ENCODE measurements at regions not wholly inside any gene's neighbourhood (a gene's known extent, or its start where the extent isn't known, plus 50 kb on each side); places are given as distances from the start of the nearest gene placed in this dataset.
"Not testable (repeated sequence)": the region's sequence is repeated elsewhere in the genome, so short reads cannot be mapped to it uniquely, and the experiment has no call there.

DNA sequence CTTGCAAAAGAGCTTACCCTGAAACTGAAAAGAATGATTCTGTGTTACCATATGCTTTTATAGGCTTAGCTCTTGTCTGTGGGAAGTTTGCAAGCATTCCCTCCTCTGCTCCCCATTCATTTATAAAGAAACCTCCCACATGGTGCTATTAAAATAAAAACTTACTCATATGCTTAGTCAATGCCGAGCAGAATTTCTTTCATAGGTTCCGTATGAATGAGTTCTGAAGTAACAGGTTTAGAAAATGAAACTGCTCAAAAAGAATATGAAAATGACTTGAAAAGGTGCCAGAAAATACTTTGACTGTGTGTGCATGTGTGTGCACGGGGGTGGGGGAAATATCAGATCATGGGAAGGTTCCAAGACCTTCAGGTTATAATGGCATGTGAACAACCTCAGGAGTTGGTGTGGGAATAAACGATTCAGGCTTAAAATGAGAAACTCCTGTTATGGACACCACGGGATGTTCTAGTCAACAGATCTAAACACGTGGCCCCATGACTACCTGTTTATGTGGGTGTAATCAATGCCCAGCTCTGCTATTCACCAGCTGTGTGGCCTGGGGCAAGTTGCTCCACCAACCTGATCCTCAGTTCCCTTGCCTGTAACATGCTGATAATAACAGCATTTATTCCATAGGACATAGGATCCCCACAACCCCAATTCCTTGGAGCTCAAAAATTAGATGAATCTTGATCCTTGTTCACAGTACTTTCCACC is 293.7 kb upstream of the PLGLB1 start:
- not testable (repeated sequence) for DNase-seq (ENCODE audit: low spot score)

DNA sequence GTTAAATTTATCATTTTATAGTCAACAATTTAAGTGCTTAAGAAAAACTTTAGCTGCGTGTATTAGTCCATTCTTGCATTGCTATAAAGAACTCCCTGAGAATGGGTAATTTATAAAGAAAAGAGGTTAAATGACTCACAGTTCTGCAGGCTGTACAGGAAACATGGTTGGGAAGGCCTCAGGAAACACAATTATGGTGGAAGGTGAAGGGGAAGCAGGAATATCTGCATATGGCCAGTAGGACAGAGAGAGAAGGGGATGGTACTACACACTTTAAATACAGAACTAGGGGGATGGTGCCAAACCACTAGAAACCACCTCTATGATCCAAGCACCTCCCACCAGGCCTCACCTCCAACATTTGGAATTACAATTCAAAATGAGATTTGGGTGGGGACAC is 295.5 kb upstream of the PLGLB1 start:
- DNase-seq (ENCODE audit: low spot score), result not testable (repeated sequence)

DNA sequence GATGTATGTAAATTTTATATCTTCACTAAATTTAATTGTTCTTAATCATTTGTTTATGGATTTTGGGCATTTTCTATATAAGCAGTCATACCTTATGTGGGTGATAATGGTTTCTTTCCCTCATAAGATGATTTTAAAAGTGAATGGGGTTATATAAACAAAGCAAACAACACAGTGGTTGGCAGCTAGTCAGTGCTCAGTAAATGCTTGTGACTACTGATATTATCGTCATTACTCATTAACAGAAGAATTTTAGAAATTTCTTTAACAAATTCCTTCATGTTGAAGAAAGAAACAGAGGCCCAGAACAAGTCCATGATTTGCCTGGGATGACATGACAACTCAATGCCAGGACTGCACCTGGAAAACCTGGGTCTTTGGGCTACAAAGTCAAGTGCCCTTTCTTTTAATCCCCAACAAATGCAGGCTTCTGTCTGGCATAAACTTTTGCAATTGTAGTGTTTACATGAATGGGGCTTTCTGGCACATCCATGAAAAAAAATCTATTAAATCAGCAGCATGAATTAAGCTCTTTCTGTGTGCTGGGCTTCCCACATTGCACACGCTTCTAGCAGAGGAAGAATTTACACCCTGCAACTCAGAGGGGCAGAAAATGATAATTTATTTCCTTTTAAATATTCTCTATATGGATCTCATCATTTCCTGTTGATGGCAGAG is 297.3 kb upstream of the PLGLB1 start:
- DNase-seq (ENCODE audit: low spot score), result not testable (repeated sequence)

DNA sequence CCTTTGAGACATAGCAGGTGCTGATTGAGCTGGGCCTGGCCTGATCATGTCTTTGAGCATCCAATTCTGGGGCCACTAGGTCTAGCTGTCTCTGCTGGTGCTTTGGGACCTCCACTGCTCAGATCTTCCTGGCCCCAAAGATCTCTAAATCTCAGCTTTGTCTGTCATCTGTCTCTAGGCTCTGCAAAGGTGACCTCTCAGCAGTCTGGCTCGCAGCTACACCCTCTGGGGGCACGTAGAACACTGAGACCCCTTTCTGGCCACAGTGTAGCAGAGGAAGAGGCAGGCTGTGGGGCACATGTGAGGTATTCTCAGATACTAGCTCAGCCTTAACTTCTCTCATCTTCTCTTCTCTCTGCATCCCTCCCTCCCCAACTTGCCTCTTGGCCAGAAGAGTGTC is 298.1 kb upstream of the PLGLB1 start:
- DNase-seq (ENCODE audit: low spot score), result not testable (repeated sequence)

DNA sequence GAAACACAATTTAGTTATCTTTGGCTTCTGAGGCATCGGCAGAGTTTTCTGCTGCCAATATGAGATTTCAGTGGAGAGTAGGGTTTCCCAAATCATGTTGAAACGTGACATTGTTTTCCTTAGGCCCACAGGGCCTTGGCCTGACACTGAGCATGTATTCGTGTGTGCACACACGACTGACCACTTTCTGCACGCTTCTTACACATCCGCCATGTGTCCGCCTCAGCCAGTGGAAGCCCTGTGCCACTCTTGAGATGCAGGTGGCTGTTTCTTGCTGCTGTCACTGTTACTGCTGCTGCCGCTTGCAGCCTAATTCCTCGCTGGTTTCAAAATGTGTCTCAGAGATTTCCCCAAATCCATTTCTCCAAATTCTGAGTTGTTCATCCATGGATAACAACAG is 299.6 kb upstream of the PLGLB1 start:
- not testable (repeated sequence) for DNase-seq (ENCODE audit: low spot score)

DNA sequence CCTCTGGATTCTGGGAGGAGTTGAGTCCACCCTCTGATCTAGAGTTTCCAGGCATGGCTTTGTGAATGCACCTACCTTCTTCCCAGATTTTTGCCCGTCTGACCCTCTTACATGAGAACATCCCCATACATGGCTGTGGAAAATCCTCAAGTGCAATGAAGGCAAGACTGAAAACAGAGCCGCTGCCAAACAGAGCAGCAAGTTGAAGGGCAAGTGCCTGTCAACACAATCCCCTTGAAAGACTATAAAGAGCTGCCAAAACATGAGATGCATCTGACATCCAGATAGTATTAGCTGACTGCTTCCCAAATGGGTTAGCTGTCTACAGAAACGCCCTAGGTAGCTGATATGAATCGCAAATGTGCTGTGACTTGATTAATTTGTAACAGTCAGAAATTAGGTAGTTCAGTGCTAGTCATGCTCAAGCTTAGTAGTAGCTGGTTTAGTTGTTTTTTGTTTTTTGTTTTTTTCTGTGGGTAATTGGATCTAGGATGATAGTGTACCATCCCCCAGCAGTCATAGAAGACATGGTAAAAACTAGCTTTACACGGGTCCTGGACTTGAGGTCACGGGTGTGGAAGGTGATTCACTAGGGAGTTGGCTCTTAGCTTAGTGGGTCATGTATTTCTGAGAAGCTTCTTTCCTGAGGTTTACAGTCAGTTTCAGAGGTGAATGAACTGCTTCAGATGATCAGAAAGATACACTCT is 302.8 kb upstream of the PLGLB1 start:
- not testable (repeated sequence) for DNase-seq (ENCODE audit: low spot score)

DNA sequence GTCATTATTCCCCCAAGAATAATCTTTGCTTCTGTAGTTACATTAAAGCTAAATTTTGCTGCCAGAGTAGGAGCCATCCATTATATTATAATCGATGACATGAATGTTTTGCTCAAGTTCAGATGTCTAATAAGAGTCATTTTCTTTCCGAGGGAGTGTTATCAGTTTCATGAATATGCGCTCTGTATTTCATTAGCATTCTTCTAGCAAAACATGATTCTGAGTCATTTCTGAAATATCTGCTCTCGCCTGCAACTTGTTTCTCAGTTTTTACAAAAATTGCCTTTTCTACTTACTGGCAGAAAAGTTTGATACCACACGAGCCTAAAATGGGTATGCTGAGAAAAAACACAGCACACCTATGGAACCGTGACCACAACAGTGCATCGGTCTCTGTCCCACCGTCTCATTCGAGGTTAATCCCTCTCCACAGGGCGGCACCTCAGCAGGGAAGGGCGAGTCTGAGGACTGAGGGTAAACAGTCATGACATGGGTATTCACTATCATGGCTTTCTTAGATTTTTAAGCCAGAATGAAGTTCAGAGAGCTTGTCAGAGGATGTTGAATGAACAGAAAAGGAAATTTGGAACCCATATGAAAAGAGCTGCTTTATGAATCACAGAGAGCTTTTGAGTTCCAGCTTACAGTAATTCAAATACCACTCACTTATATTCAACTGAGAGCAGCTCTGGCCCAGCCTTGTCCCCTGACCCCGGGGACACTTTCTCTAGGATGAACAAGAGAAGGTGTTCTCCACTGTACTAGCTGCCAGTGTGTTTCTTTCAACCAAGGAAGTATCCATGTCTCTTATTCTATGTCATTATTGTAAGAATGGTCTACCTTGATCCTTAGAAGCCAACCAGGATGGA is 303.6 kb upstream of the PLGLB1 start:
- not testable (repeated sequence) for DNase-seq (ENCODE audit: low spot score)

DNA sequence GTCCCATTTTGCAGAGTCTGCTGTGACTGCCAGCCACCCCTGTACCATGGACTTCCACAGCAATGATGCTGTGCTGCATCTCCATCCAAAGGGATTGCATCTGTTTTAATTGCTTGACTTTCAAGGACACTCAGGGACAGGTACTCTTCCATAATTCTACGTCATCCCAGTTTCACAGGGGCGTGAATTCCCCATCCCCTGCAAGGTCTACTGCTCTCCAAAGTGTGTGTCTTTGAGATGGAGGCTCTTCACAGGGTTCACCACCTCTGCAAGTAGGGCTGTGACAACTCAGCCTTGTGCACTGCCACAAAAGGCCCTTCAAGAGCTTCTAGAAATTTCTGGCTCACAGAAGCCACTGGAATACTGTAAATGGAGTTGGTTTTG is 304.3 kb upstream of the PLGLB1 start:
- DNase-seq (ENCODE audit: low spot score), result not testable (repeated sequence)

DNA sequence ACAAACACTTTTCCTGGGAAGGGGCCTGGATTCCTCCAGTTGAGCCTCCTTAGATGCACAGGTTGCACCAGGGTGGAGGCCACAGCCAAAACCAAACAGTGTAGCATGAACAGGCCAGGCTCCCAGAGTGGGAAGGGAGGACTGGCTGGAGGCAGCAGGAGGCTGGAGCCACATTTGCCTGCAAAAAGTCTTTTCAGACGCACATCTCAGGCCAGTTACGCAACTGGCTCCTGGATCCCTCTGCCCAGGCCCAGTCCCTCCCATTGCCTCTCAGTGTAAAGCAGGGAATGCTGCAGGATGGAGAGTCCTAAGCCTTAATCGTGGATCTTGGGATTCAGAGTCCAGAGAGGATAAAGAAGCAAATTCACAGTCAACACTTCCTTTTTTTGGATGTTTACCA is 305.1 kb upstream of the PLGLB1 start:
- DNase-seq (ENCODE audit: low spot score), result not testable (repeated sequence)

DNA sequence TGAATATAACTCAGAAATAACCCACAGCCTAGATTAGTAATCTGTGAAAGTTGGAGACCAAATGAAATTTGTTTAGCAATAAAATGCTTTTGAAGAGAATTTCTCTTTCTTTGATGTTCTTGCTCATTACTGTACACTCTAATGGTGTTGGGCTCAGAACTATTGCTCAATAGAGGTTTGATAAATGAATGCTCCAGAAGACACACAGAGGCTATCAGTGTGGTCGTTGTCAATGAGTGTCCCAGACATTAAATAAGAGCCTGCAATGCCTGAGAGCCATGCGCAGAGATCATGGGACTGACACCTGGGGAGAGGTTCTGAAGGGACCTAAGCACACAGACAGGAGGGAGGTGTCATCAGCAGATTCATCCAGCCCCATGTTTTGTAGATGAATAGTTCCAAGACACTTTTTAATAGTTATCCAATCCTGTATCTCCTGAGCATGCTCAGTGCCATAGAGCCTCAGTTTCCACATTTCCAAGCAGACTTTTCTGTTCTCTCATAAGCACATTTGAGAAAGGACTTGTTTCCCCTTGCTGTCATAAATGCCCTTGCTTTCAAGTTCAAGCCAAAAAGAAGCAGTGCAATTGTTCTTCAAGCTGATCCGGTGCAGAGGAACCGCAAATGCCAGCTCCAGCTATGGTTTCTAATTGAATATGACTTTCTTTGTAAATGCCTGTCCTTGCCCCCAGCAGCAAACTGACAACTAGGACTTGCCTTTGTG is 306.2 kb upstream of the PLGLB1 start:
- not testable (repeated sequence) for DNase-seq (ENCODE audit: low spot score)

DNA sequence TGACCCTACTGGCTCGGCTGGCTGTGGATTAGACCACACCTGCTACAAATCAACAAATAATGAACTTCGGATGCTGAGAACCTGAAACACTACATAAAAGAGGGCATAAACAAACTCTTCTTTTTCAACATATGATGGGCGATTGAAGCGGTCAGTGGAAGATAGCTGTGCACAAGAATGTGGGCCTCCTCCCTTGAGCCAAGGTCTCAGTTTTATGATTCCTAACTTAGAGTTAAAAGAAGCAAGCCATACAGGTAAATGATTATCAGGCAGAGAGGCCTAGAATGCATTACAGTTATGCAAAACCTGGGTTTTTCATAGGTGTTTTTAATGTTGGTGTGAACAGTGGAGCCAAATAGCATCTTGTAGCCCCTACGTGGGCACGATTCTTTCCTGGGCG is 307.9 kb upstream of the PLGLB1 start:
- DNase-seq (ENCODE audit: low spot score), result not testable (repeated sequence)

DNA sequence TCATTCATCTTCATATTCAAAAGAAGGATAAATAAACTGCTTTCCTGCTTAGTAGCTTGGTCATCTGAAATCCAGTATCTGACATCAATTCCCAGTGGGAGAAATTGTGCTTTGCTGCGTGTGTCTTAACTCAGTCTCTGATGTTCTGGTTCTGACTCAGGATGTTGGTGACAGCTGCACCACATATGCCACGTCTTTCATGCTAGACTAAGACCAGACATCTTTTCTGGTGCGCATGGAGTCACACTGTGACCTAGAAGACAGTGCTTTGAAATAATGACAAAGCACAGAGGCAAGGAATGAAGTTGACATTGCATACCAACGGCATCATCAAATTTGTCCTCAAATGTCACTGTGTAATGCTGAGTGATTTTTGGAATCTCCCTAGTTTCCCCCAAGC is 308.8 kb upstream of the PLGLB1 start:
- not testable (repeated sequence) for DNase-seq (ENCODE audit: low spot score)

DNA sequence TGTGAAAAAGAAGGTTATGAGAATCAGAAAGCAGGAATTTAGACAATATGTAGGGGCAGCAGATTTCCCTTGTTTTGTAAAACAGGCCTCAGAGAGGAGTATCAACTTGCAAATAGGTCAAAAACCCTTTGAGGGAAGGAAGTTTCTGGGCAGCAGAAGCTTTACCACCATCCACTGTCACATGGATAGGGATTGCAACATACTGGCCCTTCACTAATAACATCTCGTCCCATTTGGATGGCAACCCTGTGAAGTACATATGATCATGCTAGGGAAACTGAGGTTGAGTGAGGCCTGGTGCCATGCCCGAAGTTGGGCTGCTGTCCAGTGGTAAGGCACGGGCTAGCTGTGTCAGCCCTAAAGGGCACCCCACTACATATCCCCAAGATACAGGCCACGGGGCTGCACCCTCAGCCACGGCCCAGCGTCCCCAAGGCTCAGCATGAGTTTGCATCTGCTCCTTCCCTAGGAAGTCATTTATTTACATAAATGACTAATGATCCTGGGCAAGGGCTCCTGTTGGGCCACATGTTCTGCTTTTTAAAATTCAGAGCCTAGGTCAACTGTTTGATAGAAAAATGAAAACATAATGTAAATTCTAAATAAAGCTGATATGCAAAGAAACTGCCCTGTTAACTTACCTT is 310.4 kb upstream of the PLGLB1 start:
- DNase-seq (ENCODE audit: low spot score), result not testable (repeated sequence)

DNA sequence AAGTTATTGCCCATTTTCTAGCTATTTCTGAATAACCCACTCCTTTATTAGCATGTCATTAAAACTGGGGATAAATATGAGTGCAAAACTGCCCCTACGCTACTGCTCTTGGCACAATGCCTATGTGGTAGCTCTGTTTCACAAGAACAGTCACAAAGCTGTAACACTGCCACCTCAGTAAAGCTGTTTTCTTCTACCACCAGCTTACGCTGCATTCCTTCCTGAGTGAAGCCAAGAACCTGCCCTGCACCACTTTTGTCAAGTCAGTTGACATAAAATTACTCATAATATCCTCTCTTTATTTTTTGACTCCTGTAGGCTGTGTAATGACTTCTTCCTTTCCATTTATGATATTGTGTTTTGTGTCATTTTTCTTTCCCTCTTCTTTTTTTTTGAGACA is 313.2 kb upstream of the PLGLB1 start:
- not testable (repeated sequence) for DNase-seq (ENCODE audit: low spot score)

DNA sequence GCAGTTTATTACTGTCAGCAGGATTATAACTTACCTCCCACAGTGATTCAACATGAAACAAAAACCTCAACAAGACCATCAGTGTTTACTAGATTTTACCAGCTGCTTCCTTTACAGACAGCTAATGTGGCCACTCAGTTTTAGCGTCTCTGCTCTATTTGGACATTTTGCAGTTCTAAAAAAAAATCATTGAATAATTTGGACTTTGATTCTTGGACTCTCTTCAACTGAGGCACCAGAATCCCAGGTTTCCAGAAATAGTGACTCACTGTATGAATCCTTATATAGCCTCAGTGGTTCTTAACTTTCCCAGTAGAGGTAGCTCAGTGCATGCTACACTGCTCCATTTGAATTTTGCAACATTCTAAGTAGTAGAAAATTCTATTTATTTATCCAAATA is 317.4 kb upstream of the PLGLB1 start:
- DNase-seq (ENCODE audit: low spot score), result not testable (repeated sequence)

DNA sequence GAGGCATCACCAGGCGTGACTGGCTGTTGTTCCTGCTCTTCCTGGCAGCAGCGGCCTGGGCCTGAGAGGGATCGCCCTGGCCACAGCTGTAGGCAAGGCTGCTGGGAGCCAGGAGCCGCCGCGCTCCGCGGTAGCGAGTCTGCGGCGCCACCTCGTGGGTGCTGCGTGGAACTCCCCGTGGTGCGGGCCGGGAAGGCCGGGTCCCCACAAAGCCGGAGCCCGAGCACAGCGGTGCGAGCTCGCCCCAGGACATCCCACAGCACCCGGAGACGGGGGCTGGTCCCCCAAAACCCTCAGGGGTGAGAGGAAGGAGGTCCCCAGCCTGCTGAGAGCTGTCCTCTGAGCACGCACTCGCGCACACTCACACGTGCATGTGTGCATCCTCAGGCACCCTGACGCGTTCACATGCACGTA is 320.0 kb upstream of the PLGLB1 start:
- DNase-seq (ENCODE audit: low spot score), result not testable (repeated sequence)

DNA sequence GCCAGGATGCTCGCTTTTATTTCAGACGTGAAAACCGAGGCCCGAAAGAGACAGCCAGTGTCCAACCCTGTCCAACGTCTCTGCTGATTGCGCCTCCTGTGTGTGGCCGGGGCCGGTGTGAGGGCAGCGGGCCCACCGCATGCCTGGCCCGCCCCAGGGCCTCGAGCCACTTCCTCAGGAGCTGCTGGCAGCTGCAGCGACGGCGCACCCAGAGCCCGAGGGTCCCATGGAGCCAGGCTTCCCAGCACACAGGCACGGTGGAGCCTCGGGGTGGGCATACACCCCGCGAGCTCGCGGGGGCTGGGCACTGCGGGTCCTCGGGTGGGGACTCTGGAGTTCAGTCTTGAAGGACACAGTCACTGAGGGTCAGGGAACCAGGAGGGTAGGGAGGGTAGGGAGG is 320.5 kb upstream of the PLGLB1 start:
- DNase-seq (ENCODE audit: low spot score), result not testable (repeated sequence)

DNA sequence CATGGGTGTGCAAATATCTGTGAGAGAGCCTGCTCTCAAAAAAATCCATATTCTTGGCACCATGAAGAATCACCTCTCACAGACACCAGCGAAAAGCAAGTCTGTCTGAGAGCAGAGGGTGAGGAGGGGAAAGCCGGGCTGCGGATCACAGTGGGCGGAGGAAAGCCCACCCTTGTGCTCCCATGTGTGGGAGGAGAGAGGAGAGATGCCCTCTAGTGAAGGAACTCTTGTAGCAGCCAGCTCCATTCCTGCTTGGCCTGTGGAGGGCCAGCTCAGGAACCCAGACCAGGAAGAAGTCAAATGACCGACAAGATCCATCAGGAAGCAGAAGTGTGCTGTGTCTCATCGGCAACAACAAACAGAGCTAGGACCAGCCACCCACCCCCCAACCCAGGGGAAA is 321.7 kb upstream of the PLGLB1 start:
- DNase-seq (ENCODE audit: low spot score), result not testable (repeated sequence)

DNA sequence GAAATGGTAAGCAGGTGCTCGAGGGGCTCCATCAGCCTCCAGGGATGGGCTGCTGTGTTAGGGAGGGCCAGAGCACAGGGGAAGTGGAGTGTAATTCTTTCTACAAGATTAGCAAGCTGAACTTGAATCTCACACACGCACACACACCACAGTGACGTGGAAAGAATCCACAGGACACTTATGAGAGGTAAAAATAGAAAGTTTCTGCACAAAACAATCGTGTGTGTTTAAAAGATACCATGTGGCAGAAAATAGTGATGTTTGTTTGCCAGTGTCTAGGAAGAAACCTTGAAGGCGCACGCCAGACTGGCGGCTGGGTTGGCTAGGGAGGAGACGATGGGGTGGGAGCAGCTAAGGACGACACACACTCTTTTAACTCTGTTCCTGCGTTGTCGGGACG is 323.6 kb upstream of the PLGLB1 start:
- not testable (repeated sequence) for DNase-seq (ENCODE audit: low spot score)

DNA sequence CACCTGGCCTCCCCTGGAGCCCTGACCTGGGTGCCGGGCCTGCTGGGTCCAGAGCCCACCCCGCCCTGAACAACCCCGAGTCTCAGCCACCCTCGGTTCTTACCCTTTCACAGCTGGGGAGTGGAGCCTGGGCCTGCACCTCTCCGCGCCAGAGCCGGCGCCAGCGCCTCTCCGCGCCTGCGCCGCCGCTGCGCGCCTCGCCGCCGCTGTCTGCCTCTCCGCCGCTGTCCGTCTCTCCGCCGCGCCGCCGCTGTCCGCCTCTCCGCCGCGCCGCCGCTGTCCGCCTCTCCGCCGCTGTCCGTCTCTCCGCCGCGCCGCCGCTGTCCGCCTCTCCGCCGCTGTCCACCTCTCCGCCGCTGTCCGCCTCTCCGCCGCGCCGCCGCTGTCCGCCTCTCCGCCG is 326.9 kb upstream of the PLGLB1 start:
- not testable (repeated sequence) for DNase-seq (ENCODE audit: low spot score)

DNA sequence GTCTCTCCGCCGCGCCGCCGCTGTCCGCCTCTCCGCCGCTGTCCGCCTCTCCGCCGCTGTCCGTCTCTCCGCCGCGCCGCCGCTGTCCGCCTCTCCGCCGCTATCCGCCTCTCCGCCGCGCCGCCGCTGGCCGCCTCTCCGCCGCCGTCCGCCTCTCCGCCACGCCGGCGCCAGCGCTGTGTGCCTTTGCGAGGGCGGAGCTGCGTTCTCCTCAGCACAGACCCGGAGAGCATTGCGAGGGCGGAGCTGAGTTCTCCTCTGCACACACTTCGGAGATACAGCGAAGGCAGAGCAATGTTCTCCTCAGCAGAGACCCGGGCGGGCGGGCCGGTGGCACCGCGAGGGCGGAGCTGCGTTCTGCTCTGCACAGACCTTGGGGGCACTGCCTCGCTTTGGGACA is 327.4 kb upstream of the PLGLB1 start:
- not testable (repeated sequence) for DNase-seq (ENCODE audit: low spot score)
